ENCODE measurements at regions not wholly inside any gene's neighbourhood (a gene's known extent, or its start where the extent isn't known, plus 50 kb on each side); places are given as distances from the start of the nearest gene placed in this dataset.

GRCh38 chr5:96562614-96563013 is 99.6 kb upstream of the CAST start:
- Histone ChIP-seq H3K27ac (ENCODE audit: low read depth, low read length) (peak overlapping the region; percentile 74), H4K20me1 (ENCODE audit: insufficient read depth, low read length) (no peaks in the 10 kb centered on the region), H3K9me3 (ENCODE audit: low read depth, low read length) (no peaks in the 10 kb centered on the region), H3K4me1 (ENCODE audit: insufficient read depth, low read length) (peaks cover 47% of the 10 kb centered on the region), H3K36me3 (ENCODE audit: insufficient read depth, low read length) (no peaks in the 10 kb centered on the region), H2AFZ (ENCODE audit: low read length) (no peak overlapping the region), H3K4me2 (ENCODE audit: insufficient read depth, low read length) (peak overlapping the region; percentile 55), H3K4me3 (ENCODE audit: insufficient read depth, low read length) (no peak overlapping the region), H3K27me3 (ENCODE audit: insufficient read depth, low read length) (no peaks in the 10 kb centered on the region), H3K79me2 (ENCODE audit: insufficient read depth, low read length) (no peaks in the 10 kb centered on the region)
- peak; percentile 87 for DNase-seq (ENCODE audit: insufficient read length, low spot score, missing footprints)
- no peak for TF ChIP-seq CTCF (IDR thresholded peaks at IDR 0.05; ENCODE audit: extremely low read depth, low read depth, low read length)

- Histone ChIP-seq H3K27ac (ENCODE audit: low read depth, low read length) (peak overlapping the region; percentile 74), H3K4me1 (ENCODE audit: insufficient read depth, low read length) (peaks cover 47% of the 10 kb centered on the region)
Measured at GRCh38 chr5:96563816-96564215, 98.4 kb upstream of the CAST start.

GRCh38 chr5:96565582-96566265 is 96.5 kb upstream of the CAST start:
- Histone ChIP-seq H3K27me3 (ENCODE audit: insufficient read depth, low read length) (no peaks in the 10 kb centered on the region), H2AFZ (ENCODE audit: low read length) (no peak overlapping the region), H3K4me3 (ENCODE audit: insufficient read depth, low read length) (no peak overlapping the region), H3K36me3 (ENCODE audit: insufficient read depth, low read length) (no peaks in the 10 kb centered on the region), H3K4me2 (ENCODE audit: insufficient read depth, low read length) (peak overlapping the region; percentile 40), H3K27ac (ENCODE audit: low read depth, low read length) (peak overlapping the region; percentile 76), H3K9me3 (ENCODE audit: low read depth, low read length) (no peaks in the 10 kb centered on the region), H4K20me1 (ENCODE audit: insufficient read depth, low read length) (no peaks in the 10 kb centered on the region), H3K4me1 (ENCODE audit: insufficient read depth, low read length) (peaks cover 52% of the 10 kb centered on the region), H3K79me2 (ENCODE audit: insufficient read depth, low read length) (no peaks in the 10 kb centered on the region)
- no peak for TF ChIP-seq CTCF (IDR thresholded peaks at IDR 0.05; ENCODE audit: extremely low read depth, low read depth, low read length)
- peak; percentile 78 for DNase-seq (ENCODE audit: insufficient read length, low spot score, missing footprints)

More at GRCh38 chr5:96563816-96564215, 98.4 kb upstream of the CAST start:
- Histone ChIP-seq H2AFZ (ENCODE audit: low read length) (peak overlapping the region; percentile 49), H3K79me2 (ENCODE audit: insufficient read depth, low read length) (no peaks in the 10 kb centered on the region), H3K27me3 (ENCODE audit: insufficient read depth, low read length) (no peaks in the 10 kb centered on the region), H3K9me3 (ENCODE audit: low read depth, low read length) (no peaks in the 10 kb centered on the region), H3K36me3 (ENCODE audit: insufficient read depth, low read length) (no peaks in the 10 kb centered on the region), H3K4me2 (ENCODE audit: insufficient read depth, low read length) (no peak overlapping the region), H4K20me1 (ENCODE audit: insufficient read depth, low read length) (no peaks in the 10 kb centered on the region), H3K4me3 (ENCODE audit: insufficient read depth, low read length) (no peak overlapping the region)
- DNase-seq (ENCODE audit: insufficient read length, low spot score, missing footprints) = no peak
- TF ChIP-seq CTCF (IDR thresholded peaks at IDR 0.05; ENCODE audit: extremely low read depth, low read depth, low read length) = no peak

GRCh38 chr5:96566833-96567587 is 95.2 kb upstream of the CAST start:
- DNase-seq (ENCODE audit: insufficient read length, low spot score, missing footprints) = no peak
- Histone ChIP-seq H3K4me1 (ENCODE audit: insufficient read depth, low read length) (peaks cover 51% of the 10 kb centered on the region), H3K27ac (ENCODE audit: low read depth, low read length) (peak overlapping the region; percentile 76), H4K20me1 (ENCODE audit: insufficient read depth, low read length) (no peaks in the 10 kb centered on the region), H3K4me3 (ENCODE audit: insufficient read depth, low read length) (no peak overlapping the region), H3K4me2 (ENCODE audit: insufficient read depth, low read length) (peak overlapping the region; percentile 52), H3K27me3 (ENCODE audit: insufficient read depth, low read length) (no peaks in the 10 kb centered on the region), H2AFZ (ENCODE audit: low read length) (no peak overlapping the region), H3K79me2 (ENCODE audit: insufficient read depth, low read length) (no peaks in the 10 kb centered on the region), H3K9me3 (ENCODE audit: low read depth, low read length) (no peaks in the 10 kb centered on the region), H3K36me3 (ENCODE audit: insufficient read depth, low read length) (no peaks in the 10 kb centered on the region)
- TF ChIP-seq CTCF (IDR thresholded peaks at IDR 0.05; ENCODE audit: extremely low read depth, low read depth, low read length) = no peak
